Vagina (tissue), 2 donors: ENCODE measurements at regions not wholly inside any gene's neighbourhood (a gene's known extent, or its start where the extent isn't known, plus 50 kb on each side); places are given as distances from the start of the nearest gene placed in this dataset.

Experiments
- DNase-seq, 2 donors: peaks; one replicate each; pipeline ENCODE4 v3.0.0-alpha.2; 2017; ENCODE audit errors: extremely low spot score in 2 of 2
- H3K27ac ChIP-seq: fragments of 200-600 bp; sonication (generic); one replicate; pipeline ENCODE4 v1.5.1; 2019
- H3K27me3 ChIP-seq: fragments of 200-600 bp; sonication (generic); one replicate; pipeline ENCODE4 v1.5.1; 2019
- H3K36me3 ChIP-seq, 2 donors: fragments of 200-600 bp; sonication (generic); one replicate each; pipeline ENCODE4 v1.5.1; 2017 to 2019
- H3K4me1 ChIP-seq: fragments of 200-600 bp; sonication (generic); one replicate; pipeline ENCODE4 v1.5.1; 2019
- H3K4me3 ChIP-seq, 2 donors: fragments of 200-600 bp; sonication (generic); 1 replicate in 1 of 2; 2 replicates in 1 of 2; pipeline ENCODE4 v1.5.1; 2016 to 2019
- H3K9me3 ChIP-seq: fragments of 200-600 bp; sonication (generic); one replicate; pipeline ENCODE4 v1.5.1; 2019
- CTCF ChIP-seq, 3 experiments: fragments of 450-650 bp in 2 of 3; fragments of 200-600 bp in 1 of 3; sonication (generic) in 1 of 3; IDR thresholded peaks; one replicate each; pipeline ENCODE4 v1.5.1; 2017 to 2019; ENCODE audit warnings: antibody characterized with exemption in 3 of 3, mild to moderate bottlenecking in 2 of 3, moderate library complexity in 2 of 3
- POLR2A ChIP-seq, 2 donors: fragments of 450-650 bp; IDR thresholded peaks; one replicate each; pipeline ENCODE4 v1.6.1; 2017; ENCODE audit warnings: antibody characterized with exemption in 2 of 2, mild to moderate bottlenecking in 2 of 2, moderate library complexity in 2 of 2
- POLR2AphosphoS5 ChIP-seq, 2 donors: sonication (generic); formaldehyde crosslinking; IDR thresholded peaks; one replicate each; pipeline ENCODE4 v1.9.0; 2017; ENCODE audit warnings: antibody characterized with exemption in 2 of 2, mild to moderate bottlenecking in 2 of 2, low read depth in 1 of 2; ENCODE audit not compliant: insufficient read depth in 1 of 2
- intact Hi-C: fragments of 100-400 bp; cut with DNase I; formaldehyde crosslinking; loops from one replicate; pipeline ENCODE4 v1.15.1; 2023

DNA sequence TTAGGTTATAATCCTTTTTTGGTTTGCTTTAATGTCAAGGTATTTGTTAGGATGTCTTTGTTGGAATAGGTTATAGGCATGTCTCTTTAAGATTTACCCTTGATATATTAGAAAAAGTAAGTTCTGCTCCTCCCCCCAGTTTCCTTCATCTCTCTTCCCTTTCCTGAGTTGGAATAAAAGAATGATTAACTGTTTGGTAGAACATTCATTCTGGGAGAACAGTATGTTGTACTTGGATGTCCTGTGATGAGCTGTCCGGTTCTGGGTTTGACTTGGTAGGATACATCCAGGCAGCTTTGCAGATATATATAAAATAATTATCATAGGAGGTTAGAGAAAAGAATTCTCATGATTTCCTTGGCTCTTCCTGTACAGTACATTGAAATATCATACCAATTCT lies 199.6 kb upstream of the RREB1 start:
- intact Hi-C loops: no loop called here
- no peaks in the 10 kb centered on the region for H3K36me3 ChIP-seq
- H3K27me3 ChIP-seq: no peaks in the 10 kb centered on the region
- no peak overlapping the region for H3K4me3 ChIP-seq
- DNase-seq: no peak
- no peaks in the 10 kb centered on the region for H3K9me3 ChIP-seq
- peaks cover 8% of the 10 kb centered on the region for H3K4me1 ChIP-seq
- no peak overlapping the region for H3K27ac ChIP-seq
- no peak for TF ChIP-seq CTCF (IDR thresholded peaks at IDR 0.05)
- TF ChIP-seq POLR2AphosphoS5 (IDR thresholded peaks at IDR 0.05; ENCODE audit: insufficient read depth in 1 of 2, low read depth in 1 of 2): no peak
- TF ChIP-seq POLR2A (IDR thresholded peaks at IDR 0.05): no peak

GRCh38 chr6:6909111-6909510 lies 198.7 kb upstream of the RREB1 start:
- Histone ChIP-seq H3K9me3 (no peaks in the 10 kb centered on the region), H3K4me1 (peaks cover 8% of the 10 kb centered on the region), H3K27ac (no peak overlapping the region), H3K27me3 (no peaks in the 10 kb centered on the region), H3K4me3 (no peak overlapping the region), H3K36me3 (no peaks in the 10 kb centered on the region)
- TF ChIP-seq POLR2AphosphoS5 (IDR thresholded peaks at IDR 0.05; ENCODE audit: insufficient read depth in 1 of 2, low read depth in 1 of 2) (no peak), CTCF (IDR thresholded peaks at IDR 0.05) (no peak), POLR2A (IDR thresholded peaks at IDR 0.05) (no peak)
- DNase-seq: no peak
- intact Hi-C loops: no loop called here

DNA sequence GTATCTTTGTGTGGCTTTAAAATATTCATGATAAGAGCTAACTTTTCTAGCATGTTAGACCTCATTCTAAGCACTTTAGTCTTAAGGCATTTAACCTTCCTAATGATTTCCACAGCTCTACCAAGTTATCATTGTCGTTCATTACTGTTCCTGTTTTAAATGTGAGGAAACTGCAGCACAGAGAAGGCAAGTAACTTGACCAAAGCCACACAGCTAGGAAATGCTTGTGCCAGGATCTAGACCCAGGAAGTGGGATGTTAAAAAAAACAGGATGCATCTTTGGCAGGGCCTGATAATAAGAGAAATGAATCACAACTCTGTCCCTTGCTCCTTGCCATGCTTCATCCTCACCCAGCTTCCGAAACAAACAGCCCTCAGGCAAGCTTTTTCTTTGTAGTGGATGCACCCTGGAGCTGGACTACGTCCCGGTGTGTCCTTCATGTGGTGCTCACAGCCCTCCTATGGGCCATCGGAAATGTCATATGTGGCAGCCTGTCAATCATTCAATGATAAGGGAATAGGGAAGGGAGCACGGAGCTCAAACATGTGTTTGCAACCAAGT lies 196.9 kb upstream of the RREB1 start:
- Histone ChIP-seq H3K27ac (no peak overlapping the region), H3K4me3 (no peak overlapping the region), H3K27me3 (no peaks in the 10 kb centered on the region), H3K36me3 (no peaks in the 10 kb centered on the region), H3K9me3 (no peaks in the 10 kb centered on the region), H3K4me1 (peaks cover 14% of the 10 kb centered on the region)
- TF ChIP-seq POLR2A (IDR thresholded peaks at IDR 0.05) (no peak), CTCF (IDR thresholded peaks at IDR 0.05) (no peak), POLR2AphosphoS5 (IDR thresholded peaks at IDR 0.05; ENCODE audit: insufficient read depth in 1 of 2, low read depth in 1 of 2) (no peak)
- intact Hi-C loops: no loop called here
- DNase-seq: no peak

DNA sequence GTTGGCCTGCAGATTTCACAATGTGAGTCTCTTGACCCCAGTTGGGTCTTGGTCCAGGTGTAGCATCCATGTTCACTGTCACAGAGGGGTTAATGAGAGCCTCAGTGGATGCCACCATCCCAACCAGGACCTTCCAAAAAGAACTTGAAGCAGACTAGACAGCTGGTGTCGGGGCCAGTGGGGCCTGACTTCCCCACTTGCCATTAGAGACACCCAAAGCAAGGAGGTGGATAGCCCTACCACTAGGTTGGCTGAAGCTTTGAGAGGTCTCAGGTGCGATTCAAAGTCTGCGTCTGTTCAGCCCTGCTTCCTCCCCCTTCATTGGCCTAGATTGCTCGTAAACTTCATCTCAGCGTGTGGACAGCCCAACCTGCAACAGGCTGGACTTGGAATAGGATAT lies 196.4 kb upstream of the RREB1 start:
- Histone ChIP-seq H3K9me3 (no peaks in the 10 kb centered on the region), H3K27me3 (no peaks in the 10 kb centered on the region), H3K27ac (no peak overlapping the region), H3K4me1 (peaks cover 20% of the 10 kb centered on the region), H3K4me3 (no peak overlapping the region), H3K36me3 (no peaks in the 10 kb centered on the region)
- intact Hi-C loops: no loop called here
- TF ChIP-seq CTCF (IDR thresholded peaks at IDR 0.05) (no peak), POLR2AphosphoS5 (IDR thresholded peaks at IDR 0.05; ENCODE audit: insufficient read depth in 1 of 2, low read depth in 1 of 2) (no peak), POLR2A (IDR thresholded peaks at IDR 0.05) (no peak)
- no peak for DNase-seq

GRCh38 chr6:6912817-6913744 lies 194.7 kb upstream of the RREB1 start:
- no peak overlapping the region for H3K4me3 ChIP-seq
- H3K36me3 ChIP-seq: no peaks in the 10 kb centered on the region
- H3K4me1 ChIP-seq: peaks cover 25% of the 10 kb centered on the region
- DNase-seq: no peak
- H3K27me3 ChIP-seq: no peaks in the 10 kb centered on the region
- no peak for TF ChIP-seq POLR2AphosphoS5 (IDR thresholded peaks at IDR 0.05; ENCODE audit: insufficient read depth in 1 of 2, low read depth in 1 of 2)
- TF ChIP-seq CTCF (IDR thresholded peaks at IDR 0.05): no peak
- no peak for TF ChIP-seq POLR2A (IDR thresholded peaks at IDR 0.05)
- intact Hi-C loops: no loop called here
- no peaks in the 10 kb centered on the region for H3K9me3 ChIP-seq
- no peak overlapping the region for H3K27ac ChIP-seq
